HCT116 (cell line): ENCODE measurements at regions not wholly inside any gene's neighbourhood (a gene's known extent, or its start where the extent isn't known, plus 50 kb on each side); places are given as distances from the start of the nearest gene placed in this dataset.
"Not testable (repeated sequence)": the region's sequence is repeated elsewhere in the genome, so short reads cannot be mapped to it uniquely, and the experiment has no call there.

Experiments used
- ATAC-seq: fragments of 200-7000 bp; cut with Tn5 transposase; 2 replicates; pipeline ENCODE4 v1.9.1; 2020; ENCODE audit warnings: mild to moderate bottlenecking, moderate library complexity
- BruUV-seq: library from RNA; stranded (reverse); fragments of 400-500 nt; replicated peaks from 2 replicates; lab custom pipeline; 2021; lab: Mats Ljungman, UMichigan
- CTCF ChIA-PET: fragments of 300-600 bp; sonication (Branson Sonifier 250); formaldehyde crosslinking; loops from one replicate; lab custom pipeline; 2021; ENCODE audit warnings: antibody characterized with exemption; lab: Charles Lee
- POLR2A ChIA-PET: fragments of 300-600, 350-600 bp; sonication (Branson Sonifier 250); formaldehyde crosslinking; loops from one replicate; lab custom pipeline; 2021; ENCODE audit warnings: antibody characterized with exemption; lab: Charles Lee
- RAD21 ChIA-PET, 2 experiments: fragments of 300-600 bp; sonication (Branson Sonifier 250); formaldehyde crosslinking; loops; one replicate each; lab custom pipeline; 2023; ENCODE audit warnings: low total read pairs in 2 of 2; ENCODE audit not compliant: uncharacterized antibody in 2 of 2, unreplicated experiment in 2 of 2, low non-redundant PET in 1 of 2; lab: Charles Lee
- DNase-seq: peaks from one replicate; pipeline ENCODE4 v3.0.0-alpha.2; 2010; ENCODE audit warnings: low read depth, low spot score
- H2AFZ ChIP-seq: fragments of 200-600 bp; shearing (Covaris generic), sonication (generic); 2 replicates; pipeline ENCODE4 v1.6.1; 2017; ENCODE audit warnings: low read depth, mixed run types, mixed read lengths, antibody characterized with exemption, low read length; ENCODE audit not compliant: poor library complexity, severe bottlenecking
- H3K27ac ChIP-seq: 2 replicates; pipeline ENCODE4 v1.5.1; 2012; ENCODE audit warnings: low read depth, low read length
- H3K27me3 ChIP-seq: fragments of 200-600 bp; sonication (generic); 2 replicates; pipeline ENCODE4 v1.6.1; 2016; ENCODE audit warnings: mixed run types, low read length, mixed read lengths; ENCODE audit not compliant: insufficient read depth
- H3K36me3 ChIP-seq, 2 experiments: fragments of 200-500 bp in 1 of 2; fragments of 200-600 bp in 1 of 2; sonication (Bioruptor generic) in 1 of 2; sonication (generic) in 1 of 2; 2 replicates each; pipeline versions ENCODE4 v1.5.1 to v1.6.1; 2014 to 2016; ENCODE audit warnings: low read length in 2 of 2, inconsistent platforms in 1 of 2, mixed read lengths in 1 of 2, mixed run types in 1 of 2; ENCODE audit not compliant: insufficient read depth in 2 of 2, control insufficient read depth in 1 of 2
- H3K4me1 ChIP-seq, 2 experiments: fragments of 200-600 bp in 1 of 2; sonication (generic) in 1 of 2; 2 replicates each; pipeline versions ENCODE4 v1.5.1 to v1.6.1; 2012 to 2017; ENCODE audit warnings: low read length in 2 of 2, inconsistent platforms in 1 of 2, mild to moderate bottlenecking in 1 of 2, mixed read lengths in 1 of 2, mixed run types in 1 of 2, moderate library complexity in 1 of 2; ENCODE audit not compliant: insufficient read depth in 2 of 2, control insufficient read depth in 1 of 2
- H3K4me2 ChIP-seq: fragments of 200-600 bp; sonication (generic); 2 replicates; pipeline ENCODE4 v1.6.1; 2017; ENCODE audit warnings: mixed run types, low read length, mixed read lengths
- H3K4me3 ChIP-seq, 2 experiments: fragments of 200-600 bp in 1 of 2; sonication (generic) in 1 of 2; replicated peaks in 1 of 2; 2 replicates each; pipeline ENCODE4 v1.5.1; 2011 to 2016; ENCODE audit warnings: low read length in 2 of 2, control low read depth in 1 of 2, low read depth in 1 of 2, mild to moderate bottlenecking in 1 of 2, mixed read lengths in 1 of 2, mixed run types in 1 of 2
- H3K79me2 ChIP-seq: fragments of 200-600 bp; sonication (generic); 2 replicates; pipeline ENCODE4 v1.6.1; 2017; ENCODE audit warnings: mild to moderate bottlenecking, mixed run types, low read length, moderate library complexity, mixed read lengths; ENCODE audit not compliant: insufficient read depth
- H3K9ac ChIP-seq: fragments of 200-600 bp; sonication (generic); 2 replicates; pipeline ENCODE4 v1.6.1; 2016; ENCODE audit warnings: low read length, mixed read lengths
- H3K9me2 ChIP-seq: fragments of 200-600 bp; sonication (generic), shearing (Covaris generic); 2 replicates; pipeline ENCODE4 v1.6.1; 2017; ENCODE audit warnings: mixed run types, mild to moderate bottlenecking, moderate library complexity; ENCODE audit not compliant: insufficient read depth
- H3K9me3 ChIP-seq, 2 experiments: fragments of 200-500 bp in 1 of 2; fragments of 200-600 bp in 1 of 2; sonication (Bioruptor generic) in 1 of 2; sonication (generic) in 1 of 2; 2 replicates each; pipeline ENCODE4 v1.6.1; 2014 to 2017; ENCODE audit warnings: low read length in 2 of 2, mixed read lengths in 2 of 2, inconsistent platforms in 1 of 2, low read depth in 1 of 2, mild to moderate bottlenecking in 1 of 2, mixed run types in 1 of 2, moderate library complexity in 1 of 2; ENCODE audit not compliant: control insufficient read depth in 1 of 2, insufficient read depth in 1 of 2
- H4K20me1 ChIP-seq: fragments of 200-600 bp; sonication (generic), shearing (Covaris generic); 2 replicates; pipeline ENCODE4 v1.6.1; 2017; ENCODE audit warnings: mixed run types, mild to moderate bottlenecking, moderate library complexity; ENCODE audit not compliant: insufficient read depth
- intact Hi-C: fragments of 100-400 bp; cut with micrococcal nuclease; formaldehyde crosslinking; loops from 2 replicates; pipeline ENCODE4 v1.10.0; 2022

GRCh38 chr5:62250919-62251318 is 55.1 kb upstream of the KIF2A start:
- H3K4me3 ChIP-seq, H3K9me2 ChIP-seq, CTCF ChIA-PET, ATAC-seq, H3K4me2 ChIP-seq, H3K9ac ChIP-seq, H3K4me1 ChIP-seq, POLR2A ChIA-PET, H3K79me2 ChIP-seq, H2AFZ ChIP-seq, RAD21 ChIA-PET, DNase-seq, H3K27ac ChIP-seq, intact Hi-C loops, H3K27me3 ChIP-seq, H4K20me1 ChIP-seq, BruUV-seq, H3K36me3 ChIP-seq, H3K9me3 ChIP-seq: not testable (repeated sequence)

- H3K4me1 ChIP-seq, H2AFZ ChIP-seq, H3K36me3 ChIP-seq, H3K9me2 ChIP-seq, DNase-seq, ATAC-seq, H3K4me2 ChIP-seq, RAD21 ChIA-PET, BruUV-seq, H4K20me1 ChIP-seq, POLR2A ChIA-PET, H3K27me3 ChIP-seq, H3K27ac ChIP-seq, CTCF ChIA-PET, H3K9ac ChIP-seq, H3K9me3 ChIP-seq, intact Hi-C loops, H3K79me2 ChIP-seq, H3K4me3 ChIP-seq: not testable (repeated sequence)
Observed at GRCh38 chr5:62252519-62252918, 53.5 kb upstream of the KIF2A start.

GRCh38 chr5:62255551-62255950 is 50.5 kb upstream of the KIF2A start:
- H3K4me3 ChIP-seq, H3K9ac ChIP-seq, CTCF ChIA-PET, intact Hi-C loops, RAD21 ChIA-PET, H3K79me2 ChIP-seq, H3K27me3 ChIP-seq, DNase-seq, H3K27ac ChIP-seq, ATAC-seq, H3K9me2 ChIP-seq, H3K4me2 ChIP-seq, H3K9me3 ChIP-seq, H4K20me1 ChIP-seq, H3K4me1 ChIP-seq, BruUV-seq, H3K36me3 ChIP-seq, H2AFZ ChIP-seq, POLR2A ChIA-PET: not testable (repeated sequence)
